ENCODE measurements at regions not wholly inside any gene's neighbourhood (a gene's known extent, or its start where the extent isn't known, plus 50 kb on each side); places are given as distances from the start of the nearest gene placed in this dataset.
"Not testable (repeated sequence)": the region's sequence is repeated elsewhere in the genome, so short reads cannot be mapped to it uniquely, and the experiment has no call there.

DNA sequence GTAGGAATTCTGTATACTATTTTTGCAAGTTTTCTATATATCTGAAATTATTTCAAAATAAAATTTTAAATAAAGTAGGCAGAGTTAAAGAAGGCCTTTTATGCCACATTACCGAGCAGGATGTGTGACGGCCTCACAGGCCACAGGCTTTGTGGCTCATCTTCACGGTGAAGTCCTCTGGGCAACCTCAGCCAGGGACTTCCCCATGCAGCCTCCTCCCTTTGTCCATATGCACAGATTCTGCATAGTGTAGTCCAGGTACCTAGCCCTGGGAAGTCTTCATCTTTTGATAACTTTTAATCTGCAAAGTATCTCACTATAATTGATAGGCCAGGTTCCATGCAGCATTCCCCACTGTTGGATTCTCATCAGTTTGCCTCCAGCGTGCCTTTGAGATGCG, 62.8 kb downstream of the ARHGAP11B start:
- DNase-seq (ENCODE audit: low spot score), result not testable (repeated sequence)

DNA sequence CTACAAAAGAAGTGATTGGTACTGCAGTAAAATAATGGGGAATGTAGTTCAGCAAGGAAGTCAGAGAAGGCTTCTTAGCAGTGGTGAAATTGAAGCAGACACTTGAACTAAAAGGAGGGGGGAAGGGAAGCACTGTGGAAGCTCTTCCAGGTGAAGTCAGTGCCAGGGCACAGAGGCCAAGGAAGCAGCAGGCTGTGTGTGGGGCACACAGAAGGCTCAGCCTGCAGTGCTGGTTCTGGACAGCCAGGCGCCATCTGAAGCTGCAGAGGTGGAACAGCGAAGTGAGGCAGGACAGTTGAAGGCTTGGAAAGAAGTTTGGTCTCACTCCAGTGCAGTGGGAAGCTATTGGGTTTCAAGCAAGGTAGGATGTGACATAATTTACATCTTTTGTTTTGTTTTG, 64.2 kb downstream of the ARHGAP11B start:
- DNase-seq (ENCODE audit: low spot score); intact Hi-C loops (cut with DNase I): not testable (repeated sequence)

More for the DNA sequence above, 62.8 kb downstream of the ARHGAP11B start:
- intact Hi-C loops (cut with DNase I), result not testable (repeated sequence)

DNA sequence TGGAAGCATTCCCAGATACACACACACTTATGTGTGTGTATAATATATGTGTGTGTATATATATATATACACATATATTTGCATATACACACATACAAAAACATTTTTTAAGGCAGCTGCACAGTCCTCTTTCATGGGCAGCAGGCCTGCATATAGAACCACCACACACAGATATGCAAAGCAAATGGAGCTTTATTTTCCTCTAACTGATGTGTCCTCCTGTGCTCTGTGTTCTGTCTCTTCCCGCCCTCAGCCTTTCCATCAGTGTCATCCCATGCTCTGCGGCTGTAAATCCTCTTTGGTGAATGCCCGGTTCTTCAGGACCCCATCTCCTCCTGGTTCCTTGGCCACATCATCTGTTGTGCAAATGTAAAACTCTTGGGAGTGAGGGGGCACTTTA, 69.9 kb downstream of the ARHGAP11B start:
- intact Hi-C loops (cut with DNase I); DNase-seq (ENCODE audit: low spot score): not testable (repeated sequence)

DNA sequence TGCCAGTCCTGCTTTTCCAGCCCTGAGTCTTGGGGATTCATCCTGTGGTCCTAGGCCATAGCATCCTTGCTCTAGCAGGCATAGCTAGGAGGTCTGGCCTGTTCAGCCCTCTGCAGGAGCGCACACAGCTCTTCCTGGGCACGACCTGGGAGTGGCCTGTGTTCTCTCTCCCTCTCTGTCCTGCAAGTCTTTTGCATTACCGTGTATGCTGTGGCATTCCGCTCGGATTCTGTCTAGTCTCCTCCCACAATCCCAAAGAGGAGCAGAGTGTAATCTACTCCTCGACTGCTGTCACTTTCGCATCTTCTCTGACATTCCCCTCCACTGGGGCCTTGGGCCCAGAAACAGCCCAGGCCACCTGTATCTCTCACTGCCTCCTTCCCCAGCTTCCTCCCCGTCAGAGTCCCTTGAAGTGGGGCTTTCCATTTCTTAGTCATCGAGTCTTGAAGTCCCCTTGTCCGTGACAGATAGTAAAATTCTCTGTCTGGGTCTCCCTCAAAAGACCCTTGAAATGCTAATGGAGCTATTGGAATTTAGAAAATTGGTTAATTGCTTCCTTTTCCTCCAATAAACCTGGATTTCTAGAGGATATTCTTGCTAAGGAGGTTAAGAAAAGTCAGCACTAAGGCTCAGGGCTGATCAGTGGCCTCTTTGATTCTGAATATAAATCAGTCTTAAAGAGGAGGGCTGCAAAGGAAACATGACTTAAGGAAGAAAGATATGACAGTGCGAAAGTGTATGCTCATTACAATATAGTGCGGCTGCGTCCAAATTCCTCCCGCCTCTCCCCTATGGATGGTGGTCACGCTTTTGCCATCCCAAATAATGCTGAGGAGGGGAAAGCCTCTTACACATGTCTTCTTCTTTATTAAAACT, 70.7 kb downstream of the ARHGAP11B start:
- intact Hi-C loops (cut with DNase I); DNase-seq (ENCODE audit: low spot score): not testable (repeated sequence)

DNA sequence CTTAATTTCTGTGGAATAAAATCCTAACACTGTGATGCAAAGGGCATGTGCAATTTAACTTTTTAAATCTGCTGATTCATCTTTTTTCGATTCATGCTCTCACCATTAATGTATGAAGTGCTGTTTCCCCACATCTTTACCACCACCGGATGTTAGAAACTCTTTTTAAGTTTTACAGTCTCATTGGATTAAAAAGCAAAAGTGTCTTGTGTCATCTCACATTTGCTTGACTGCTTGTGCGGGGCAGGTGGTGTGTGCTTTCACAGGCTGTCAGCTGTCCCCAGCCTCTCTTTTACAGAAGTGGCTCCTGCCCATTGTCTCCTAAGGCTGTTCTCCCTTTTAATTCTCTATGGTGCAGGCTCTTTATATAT, 71.4 kb downstream of the ARHGAP11B start:
- intact Hi-C loops (cut with DNase I); DNase-seq (ENCODE audit: low spot score): not testable (repeated sequence)

DNA sequence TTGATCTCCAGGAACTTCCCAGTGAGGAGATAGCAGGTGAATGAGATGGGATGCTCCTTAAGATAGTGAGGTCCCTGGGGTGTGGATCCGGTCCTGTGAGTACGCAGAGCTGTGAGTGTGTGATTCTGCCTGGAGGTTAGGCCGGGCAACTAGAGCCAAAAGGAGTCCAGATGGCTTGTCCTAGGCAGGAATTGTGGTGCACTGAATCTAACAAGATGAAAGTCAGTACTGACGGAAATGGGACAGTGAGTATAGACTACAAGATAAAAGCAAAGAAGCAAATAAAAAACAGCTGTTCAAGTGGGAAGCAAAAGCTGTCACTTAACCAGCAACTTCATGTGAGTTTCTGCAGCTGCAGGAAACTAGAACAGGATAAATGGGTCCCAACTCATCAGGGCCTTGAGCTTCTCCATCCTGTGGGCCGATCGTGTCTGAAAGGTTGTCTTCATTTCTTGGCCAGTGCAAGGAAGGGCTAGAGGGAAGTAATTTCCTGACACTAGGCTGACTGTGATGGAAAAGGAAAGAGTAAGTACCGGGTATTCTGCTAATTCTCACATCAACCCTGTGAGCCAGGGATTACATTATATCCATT, 74.2 kb downstream of the ARHGAP11B start:
- intact Hi-C loops (cut with DNase I); DNase-seq (ENCODE audit: low spot score): not testable (repeated sequence)

DNA sequence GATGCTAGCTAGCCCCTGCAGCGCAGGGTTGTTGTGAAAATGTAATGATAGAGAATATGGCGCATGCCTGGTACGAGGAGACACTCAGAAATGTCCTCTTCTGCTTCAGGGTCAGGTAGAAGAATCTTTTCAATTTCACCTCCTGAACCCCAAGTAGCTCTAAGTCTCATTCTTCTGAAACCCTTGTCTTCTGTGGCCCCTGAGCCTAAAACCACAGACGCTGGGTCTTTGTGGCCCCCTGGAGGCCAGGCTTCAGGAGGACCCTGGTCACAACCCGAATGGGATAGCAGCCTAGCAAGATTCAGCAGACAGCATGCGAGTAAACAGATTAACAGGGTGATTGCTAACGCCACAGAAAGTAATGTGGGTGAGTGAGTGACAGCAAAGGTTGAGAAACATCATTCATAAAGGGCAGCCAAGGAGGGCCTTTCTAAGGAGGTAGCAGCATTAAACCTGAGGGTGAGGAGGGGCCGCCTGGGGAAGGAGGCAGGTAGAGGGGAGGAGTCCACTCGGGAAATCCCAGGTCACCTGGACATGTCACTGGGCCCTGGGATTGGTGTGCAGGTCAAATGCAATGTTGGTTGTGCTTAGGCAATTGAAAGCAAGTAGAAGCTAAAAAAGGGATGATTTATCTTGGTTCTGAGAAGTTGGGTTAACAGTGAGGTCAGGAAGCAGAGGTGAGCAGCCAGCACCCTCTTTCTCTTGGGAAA, 82.2 kb downstream of the ARHGAP11B start:
- DNase-seq (ENCODE audit: low spot score); intact Hi-C loops (cut with DNase I): not testable (repeated sequence)

DNA sequence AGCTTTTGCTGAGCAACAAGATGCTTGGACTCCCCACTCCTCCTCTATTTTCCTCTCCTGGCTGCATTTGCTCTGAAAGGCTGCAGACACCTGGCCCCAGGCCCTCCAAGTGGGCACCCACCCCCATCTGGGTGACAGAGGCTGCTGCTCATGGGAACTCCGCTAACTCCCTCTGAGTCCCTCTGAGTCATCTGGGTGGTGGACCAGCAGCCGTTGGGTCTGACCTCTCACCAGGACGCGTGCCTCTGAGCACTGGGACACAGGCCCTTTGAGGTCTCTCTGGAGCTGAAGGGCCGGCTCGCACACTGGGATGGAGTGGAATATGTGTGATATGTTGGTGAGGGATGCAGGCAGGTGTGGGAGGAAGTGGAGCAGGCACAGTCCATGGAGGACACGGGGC, 82.9 kb downstream of the ARHGAP11B start:
- DNase-seq (ENCODE audit: low spot score); intact Hi-C loops (cut with DNase I): not testable (repeated sequence)

DNA sequence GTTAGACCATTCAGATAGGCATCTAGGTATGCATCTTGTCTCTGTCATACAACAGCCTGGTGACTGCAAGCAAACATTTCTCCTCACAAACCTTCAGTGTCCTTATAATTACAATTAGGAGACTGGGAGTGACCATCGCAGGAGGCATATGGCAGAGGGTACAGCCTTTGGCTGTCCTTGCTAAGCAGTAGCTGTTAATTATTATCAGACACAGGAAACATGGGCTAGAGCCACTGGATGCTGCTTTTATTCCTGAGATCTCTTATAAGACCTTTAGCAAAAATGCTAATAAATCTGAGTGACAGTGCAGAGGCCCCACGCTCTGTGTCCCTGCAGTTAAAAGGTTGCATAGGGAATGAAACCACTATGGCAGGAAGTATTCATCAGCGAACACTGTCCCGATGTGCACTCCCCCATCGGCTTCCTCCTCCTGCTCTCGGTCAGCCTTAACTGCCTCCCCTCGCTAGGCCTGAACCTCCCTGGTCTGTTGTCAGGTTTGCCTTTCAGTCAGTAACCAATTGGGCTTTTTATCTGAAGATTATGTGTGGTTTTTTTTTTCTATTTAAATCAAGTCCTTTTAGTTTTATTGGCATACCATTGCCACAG, 92.2 kb downstream of the ARHGAP11B start:
- DNase-seq (ENCODE audit: low spot score); intact Hi-C loops (cut with DNase I): not testable (repeated sequence)

DNA sequence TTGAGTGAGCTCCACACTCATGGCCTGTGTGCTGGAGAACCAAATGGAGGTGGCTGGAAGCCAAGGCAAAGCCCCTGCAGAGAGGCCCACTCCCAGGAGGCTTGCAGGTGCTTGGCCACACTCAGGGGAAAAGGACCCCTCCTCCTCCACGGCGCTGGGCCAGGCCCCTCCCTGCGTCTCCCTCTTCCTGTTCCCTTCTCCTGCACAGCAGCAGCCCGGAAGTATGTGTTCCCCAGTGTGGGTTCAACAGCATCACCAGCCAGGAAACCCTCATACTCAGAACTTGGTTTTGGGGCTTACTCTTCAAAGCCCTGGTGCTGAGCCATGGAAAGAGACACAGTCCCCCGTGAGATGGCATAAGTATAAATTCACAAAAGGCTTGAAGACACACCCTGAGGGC, 93.4 kb downstream of the ARHGAP11B start:
- intact Hi-C loops (cut with DNase I); DNase-seq (ENCODE audit: low spot score): not testable (repeated sequence)

DNA sequence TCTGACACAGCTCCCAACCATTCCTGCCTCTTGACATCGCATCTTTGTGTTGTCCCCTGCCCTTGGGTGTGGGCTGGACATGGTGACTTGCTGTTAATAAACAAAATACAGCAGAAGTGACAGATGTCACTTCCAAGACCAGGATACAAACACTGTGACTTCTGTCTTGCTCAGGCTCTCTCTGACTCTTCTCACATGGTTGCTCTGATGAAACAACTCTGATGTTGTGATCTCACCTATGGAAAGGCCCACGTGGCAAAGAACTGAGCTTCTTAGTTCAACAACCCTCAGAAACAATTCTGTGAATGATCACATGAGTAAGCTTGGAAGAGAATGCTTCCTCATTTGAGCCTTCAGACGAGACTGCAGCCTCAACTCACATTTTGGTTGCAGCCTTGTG, 94.9 kb downstream of the ARHGAP11B start:
- DNase-seq (ENCODE audit: low spot score); intact Hi-C loops (cut with DNase I): not testable (repeated sequence)

DNA sequence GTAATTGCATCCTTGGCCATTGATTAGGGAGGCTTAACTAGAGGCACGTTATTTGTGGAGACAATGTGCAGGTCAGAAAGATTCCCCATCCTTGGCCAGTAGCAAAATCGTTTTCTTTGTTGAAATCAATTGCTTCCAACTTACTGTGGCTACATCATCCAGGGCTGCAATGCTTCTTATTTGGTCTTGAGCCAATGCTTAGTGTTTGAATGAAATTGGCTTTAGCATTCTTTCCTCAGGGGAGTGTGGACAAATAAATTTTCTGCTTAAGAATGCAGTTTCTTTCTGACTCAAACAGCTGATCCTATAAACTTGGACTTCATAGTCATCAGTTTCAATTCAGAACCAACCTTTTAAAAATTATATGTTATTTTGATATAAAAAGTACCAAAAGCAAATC, 95.6 kb downstream of the ARHGAP11B start:
- DNase-seq (ENCODE audit: low spot score), result not testable (repeated sequence)

DNA sequence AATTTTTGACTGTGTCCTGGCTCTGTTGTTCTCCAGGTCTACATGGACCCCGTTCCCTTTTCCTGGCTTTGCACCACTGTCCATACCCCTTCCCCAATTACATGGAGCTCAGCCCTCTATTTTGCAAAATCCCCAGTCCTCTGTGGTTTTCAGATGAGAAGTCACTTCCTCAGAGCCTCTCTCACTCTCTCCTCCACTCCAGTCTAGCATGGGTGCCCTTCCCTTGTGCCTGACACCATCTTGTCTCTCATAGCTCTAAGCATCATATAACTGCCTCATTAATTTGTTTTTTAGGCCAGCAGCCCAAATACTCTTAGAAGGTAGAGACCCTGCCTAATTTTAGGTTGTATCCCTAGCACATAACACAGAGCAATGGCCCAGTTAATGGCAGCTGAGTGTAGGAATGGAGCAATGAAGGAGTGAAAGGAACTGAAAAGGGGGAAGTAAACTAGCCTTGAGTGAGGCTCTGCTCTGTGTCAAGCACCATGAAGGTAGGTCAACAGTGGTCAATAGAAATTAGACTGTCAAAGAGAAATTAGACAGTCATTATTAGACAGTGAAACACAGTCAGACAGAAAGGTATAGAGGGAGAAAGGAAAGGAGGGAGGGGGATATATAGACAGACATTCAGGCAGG, 97.7 kb downstream of the ARHGAP11B start:
- DNase-seq (ENCODE audit: low spot score); intact Hi-C loops (cut with DNase I): not testable (repeated sequence)

More for the DNA sequence above, 95.6 kb downstream of the ARHGAP11B start:
- intact Hi-C loops (cut with DNase I), result not testable (repeated sequence)

DNA sequence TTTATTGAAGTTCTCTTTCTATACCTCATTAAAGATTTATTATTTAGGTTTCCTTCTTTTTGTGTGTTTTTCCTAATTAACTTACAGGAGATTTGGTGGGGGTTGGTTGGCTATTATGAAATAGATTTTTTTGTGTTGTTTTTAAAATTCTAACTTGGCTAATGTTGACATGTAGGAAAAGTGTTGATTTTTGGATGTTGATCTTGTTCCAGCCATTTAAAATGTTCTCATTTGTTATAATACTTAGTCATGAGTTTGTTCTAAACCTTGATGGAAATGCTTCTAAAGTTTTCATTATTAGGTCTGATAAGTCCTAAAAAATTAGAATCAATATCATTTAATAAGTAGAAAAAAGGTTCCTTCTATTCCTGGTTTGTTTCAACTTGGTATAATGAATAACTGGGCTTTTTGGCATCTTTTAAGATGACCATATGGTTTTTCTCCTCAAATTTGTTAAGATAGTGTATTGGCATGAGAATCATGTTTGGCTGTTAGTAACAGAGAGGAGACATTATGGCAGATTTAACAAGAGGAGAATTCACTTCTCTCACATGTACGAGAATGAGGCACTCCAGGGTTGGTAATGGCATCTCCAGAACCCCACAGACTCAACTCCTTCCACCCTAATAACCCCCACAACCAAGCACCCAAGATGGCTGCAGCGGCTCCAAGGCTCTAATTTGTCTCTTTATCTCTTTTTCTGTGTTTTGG, 104.1 kb downstream of the ARHGAP11B start:
- DNase-seq (ENCODE audit: low spot score); intact Hi-C loops (cut with DNase I): not testable (repeated sequence)

DNA sequence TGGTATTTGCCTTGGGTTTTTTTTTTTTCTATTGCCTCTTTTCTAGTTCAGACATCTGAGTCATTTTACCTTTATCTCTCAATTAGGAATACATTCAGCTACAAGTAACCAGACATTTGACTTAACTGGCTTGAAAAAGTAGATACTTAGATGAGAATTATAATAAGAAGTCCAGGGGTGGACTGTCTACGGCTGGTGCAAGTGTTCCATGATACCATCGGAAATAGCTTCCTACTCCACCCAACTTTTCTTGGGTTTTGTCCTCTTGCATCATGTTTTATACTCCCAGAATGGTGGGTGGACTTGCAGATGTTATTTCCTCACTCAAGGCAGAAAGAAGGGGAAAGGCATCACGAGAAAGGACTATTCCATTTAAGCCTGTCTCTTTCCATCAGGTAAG, 104.7 kb downstream of the ARHGAP11B start:
- DNase-seq (ENCODE audit: low spot score); intact Hi-C loops (cut with DNase I): not testable (repeated sequence)

DNA sequence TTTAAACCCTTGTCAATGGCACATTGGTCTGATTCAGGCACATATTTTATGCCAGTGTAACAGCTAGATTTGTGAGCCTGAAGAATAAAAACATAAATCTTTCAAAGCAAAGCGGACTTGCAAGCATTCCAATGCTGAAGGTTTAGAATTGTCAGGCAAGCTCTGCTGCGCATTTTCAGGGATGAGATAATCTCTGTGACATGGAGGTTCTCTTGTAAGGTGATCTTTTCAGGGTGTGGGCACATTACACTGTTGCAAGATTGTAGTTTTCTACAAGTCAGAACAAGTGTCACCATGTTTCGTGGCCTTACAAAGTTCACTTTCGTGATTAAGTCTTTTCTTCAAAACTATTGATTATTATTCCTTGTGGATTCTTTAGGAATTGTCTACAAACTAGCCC, 106.2 kb downstream of the ARHGAP11B start:
- intact Hi-C loops (cut with DNase I); DNase-seq (ENCODE audit: low spot score): not testable (repeated sequence)

DNA sequence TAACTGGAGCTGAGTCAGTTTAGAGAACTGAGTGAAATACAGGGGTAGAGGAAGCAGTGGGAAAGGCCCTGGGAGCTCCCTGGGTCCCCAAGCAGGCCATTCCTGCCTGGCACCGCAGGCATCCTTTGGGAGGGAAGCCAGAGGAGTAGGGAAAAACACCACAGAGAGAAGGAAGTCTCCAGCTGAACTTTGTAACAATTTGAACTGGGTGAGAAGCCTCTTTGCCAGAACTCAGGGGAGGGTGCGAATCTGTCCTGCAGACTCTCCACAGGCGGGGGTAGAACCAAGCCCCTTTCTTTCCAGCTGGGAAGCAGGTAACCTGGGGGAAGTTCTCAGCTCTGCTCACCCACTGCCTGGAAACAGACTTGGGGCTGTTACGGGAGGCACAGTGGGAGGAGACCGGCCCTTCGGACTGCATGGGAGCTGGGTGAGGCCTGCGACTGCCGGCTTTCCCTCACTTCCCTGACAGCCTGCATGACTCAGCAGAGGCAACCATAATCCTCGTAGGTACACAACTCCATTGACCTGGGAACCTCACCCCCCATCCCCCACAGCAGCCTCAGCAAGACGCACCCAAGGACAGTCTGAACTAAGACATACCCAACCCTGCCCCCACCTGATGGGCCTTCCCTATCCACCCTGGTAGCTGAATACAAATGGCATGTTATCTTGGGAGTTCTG, 110.1 kb downstream of the ARHGAP11B start:
- DNase-seq (ENCODE audit: low spot score); intact Hi-C loops (cut with DNase I): not testable (repeated sequence)

DNA sequence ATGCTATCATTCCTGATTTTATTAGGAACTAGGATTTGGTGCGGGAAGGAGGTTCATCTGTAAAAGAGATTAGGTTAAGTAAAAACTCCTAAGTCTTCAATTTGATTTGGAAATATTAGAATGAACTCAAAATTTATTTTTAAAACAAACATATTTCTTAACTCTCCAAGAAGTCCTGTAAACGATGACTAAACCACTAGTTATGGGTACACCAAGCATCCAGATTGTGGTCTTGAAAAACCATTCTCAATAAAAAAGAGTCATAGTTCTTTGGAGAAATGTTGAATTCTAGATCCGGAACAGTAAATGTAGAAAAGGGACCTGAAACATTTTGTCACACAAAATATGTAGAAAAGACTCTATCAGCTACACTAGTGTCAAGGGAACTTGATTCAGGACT, 116.9 kb downstream of the ARHGAP11B start:
- intact Hi-C loops (cut with DNase I), result not testable (repeated sequence)

More for the DNA sequence above, 116.9 kb downstream of the ARHGAP11B start:
- not testable (repeated sequence) for DNase-seq (ENCODE audit: low spot score)
